Pancreas (tissue), 10 donors: ENCODE measurements at regions not wholly inside any gene's neighbourhood (a gene's known extent, or its start where the extent isn't known, plus 50 kb on each side); places are given as distances from the start of the nearest gene placed in this dataset.

Experiments used
- ATAC-seq, 4 donors: fragments of 200-7000 bp; cut with Tn5 transposase; one replicate each; pipeline versions ENCODE4 v1.8.0 to v1.9.1; 2020; ENCODE audit warnings: mild to moderate bottlenecking in 4 of 4, moderate library complexity in 4 of 4
- DNase-seq, 6 donors: peaks; one replicate each; pipeline ENCODE4 v3.0.0-alpha.2; 2020
- FAIRE-seq: peaks from 2 replicates; lab custom pipeline; 2012; peaks lifted over from hg19 to GRCh38; lab: Jason Lieb, UNC
- H3K27ac ChIP-seq, 4 donors: fragments of 200-600 bp; sonication (generic); 1 replicate in 3 of 4; 2 replicates in 1 of 4; pipeline versions ENCODE4 v1.5.0 to v1.8.0; 2020
- H3K27me3 ChIP-seq, 4 donors: fragments of 200-600 bp; one replicate each; pipeline ENCODE4 v1.8.0; 2021
- H3K36me3 ChIP-seq, 3 donors: fragments of 200-600 bp; sonication (generic) in 1 of 3; one replicate each; pipeline versions ENCODE4 v1.5.0 to v1.8.0; 2020 to 2021
- H3K4me1 ChIP-seq, 3 donors: fragments of 200-600 bp; one replicate each; pipeline ENCODE4 v1.8.0; 2021
- H3K4me3 ChIP-seq, 4 donors: fragments of 200-600 bp; sonication (generic) in 2 of 4; one replicate each; pipeline versions ENCODE4 v1.5.0 to v1.8.0; 2020 to 2021
- H3K9me3 ChIP-seq, 4 donors: fragments of 200-600 bp; one replicate each; pipeline ENCODE4 v1.8.0; 2021
- WGBS, 2 donors: extraction: QIAGEN DNeasy Blood & Tissue Kit; methylation state at CpG; one replicate each; pipeline ENCODE4 v1.1.7; 2013; 5-methylcytosine and 5-hydroxymethylcytosine counted together
- intact Hi-C, 3 donors: fragments of 100-400 bp; cut with DNase I; formaldehyde crosslinking; loops; one replicate each; pipeline versions ENCODE4 v1.11.1 to v1.14.2; 2022
- TF ChIP-seq, protein P1 (sequence below), 4 donors: fragments of 200-600 bp; sonication (generic) in 3 of 4; IDR thresholded peaks; one replicate each; pipeline versions ENCODE4 v1.5.0 to v1.8.0; 2021; ENCODE audit warnings: antibody characterized with exemption in 4 of 4
- donor health status: healthy with polysubstance abuse.
- donor health status: DM: no; HTN: no; CAD: no; lungs with moderate emphysema.
- donor health status: DM: no; HTN: no; CAD: no.
- donor health status: control.
- donor health status: control.
- donor health status: Bipolar disorder and iron deficiency.
- donor health status: DM: yes; HTN: yes; CAD: no.
- donor health status: DM: no; HTN: no; CAD: no.
- donor health status: DM: no; HTN: no; CAD: no.
- donor health status: DM: yes; HTN: yes; CAD: no.

DNA sequence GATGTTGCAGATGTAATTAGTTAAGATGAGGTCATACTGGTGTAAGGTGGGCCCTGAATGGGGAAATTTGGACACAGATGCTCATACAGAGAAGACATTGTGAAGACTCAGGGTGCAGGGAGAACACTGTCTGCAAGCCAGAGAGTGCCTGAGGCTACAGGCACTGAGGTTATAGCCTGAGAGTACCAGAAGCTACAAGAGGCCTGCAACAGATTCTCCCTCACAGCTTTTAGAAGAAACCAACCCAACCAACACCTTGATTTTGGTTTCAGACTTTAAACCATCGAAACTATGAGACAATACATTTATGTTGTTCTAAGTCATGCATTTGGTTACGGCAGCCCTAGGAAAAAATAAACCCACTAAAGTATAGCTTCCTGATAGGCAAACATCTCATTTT, 321.7 kb upstream of the USP25 start:
- no peak for ATAC-seq
- Histone ChIP-seq H3K36me3 (no peaks in the 10 kb centered on the region), H3K9me3 (no peaks in the 10 kb centered on the region), H3K27ac (no peak overlapping the region), H3K27me3 (no peaks in the 10 kb centered on the region), H3K4me3 (no peak overlapping the region), H3K4me1 (no peaks in the 10 kb centered on the region)
- no peak for FAIRE-seq
- DNase-seq = no peak
- TF ChIP-seq, protein P1, sequence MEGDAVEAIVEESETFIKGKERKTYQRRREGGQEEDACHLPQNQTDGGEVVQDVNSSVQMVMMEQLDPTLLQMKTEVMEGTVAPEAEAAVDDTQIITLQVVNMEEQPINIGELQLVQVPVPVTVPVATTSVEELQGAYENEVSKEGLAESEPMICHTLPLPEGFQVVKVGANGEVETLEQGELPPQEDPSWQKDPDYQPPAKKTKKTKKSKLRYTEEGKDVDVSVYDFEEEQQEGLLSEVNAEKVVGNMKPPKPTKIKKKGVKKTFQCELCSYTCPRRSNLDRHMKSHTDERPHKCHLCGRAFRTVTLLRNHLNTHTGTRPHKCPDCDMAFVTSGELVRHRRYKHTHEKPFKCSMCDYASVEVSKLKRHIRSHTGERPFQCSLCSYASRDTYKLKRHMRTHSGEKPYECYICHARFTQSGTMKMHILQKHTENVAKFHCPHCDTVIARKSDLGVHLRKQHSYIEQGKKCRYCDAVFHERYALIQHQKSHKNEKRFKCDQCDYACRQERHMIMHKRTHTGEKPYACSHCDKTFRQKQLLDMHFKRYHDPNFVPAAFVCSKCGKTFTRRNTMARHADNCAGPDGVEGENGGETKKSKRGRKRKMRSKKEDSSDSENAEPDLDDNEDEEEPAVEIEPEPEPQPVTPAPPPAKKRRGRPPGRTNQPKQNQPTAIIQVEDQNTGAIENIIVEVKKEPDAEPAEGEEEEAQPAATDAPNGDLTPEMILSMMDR (IDR thresholded peaks at IDR 0.05) = no peak
- intact Hi-C loops = no loop called here
- WGBS, 2 donors = 90 to 94% methylated on average over 2 of the region's 2 CpGs

DNA sequence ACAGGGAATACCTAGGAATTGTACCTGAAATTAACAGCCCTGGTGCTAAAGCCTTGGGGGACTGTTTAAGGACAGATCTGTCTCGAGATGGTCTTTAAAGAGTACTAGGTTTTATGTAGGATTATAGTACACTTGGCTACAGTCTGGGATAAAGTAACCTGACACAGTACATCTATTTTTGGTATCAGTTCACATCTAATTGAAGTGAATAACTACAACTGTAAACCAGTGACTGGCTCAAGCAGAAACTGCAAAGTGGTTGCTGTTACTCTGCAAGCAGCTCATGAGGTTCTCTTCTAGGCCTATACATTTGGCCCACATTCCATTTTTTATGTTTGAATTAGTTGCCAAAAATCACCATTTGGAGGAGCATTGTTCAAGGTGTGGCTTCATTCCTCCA, 320.8 kb upstream of the USP25 start:
- intact Hi-C loops = no loop called here
- no peaks in the 10 kb centered on the region for H3K36me3 ChIP-seq
- WGBS, 2 donors = 75 to 88% methylated on average over 1 of the region's 1 CpG
- DNase-seq = no peak
- TF ChIP-seq, protein P1 (IDR thresholded peaks at IDR 0.05) = no peak
- no peaks in the 10 kb centered on the region for H3K4me1 ChIP-seq
- H3K4me3 ChIP-seq = no peak overlapping the region
- no peak for FAIRE-seq
- no peak for ATAC-seq
- no peaks in the 10 kb centered on the region for H3K9me3 ChIP-seq
- no peak overlapping the region for H3K27ac ChIP-seq
- no peaks in the 10 kb centered on the region for H3K27me3 ChIP-seq

DNA sequence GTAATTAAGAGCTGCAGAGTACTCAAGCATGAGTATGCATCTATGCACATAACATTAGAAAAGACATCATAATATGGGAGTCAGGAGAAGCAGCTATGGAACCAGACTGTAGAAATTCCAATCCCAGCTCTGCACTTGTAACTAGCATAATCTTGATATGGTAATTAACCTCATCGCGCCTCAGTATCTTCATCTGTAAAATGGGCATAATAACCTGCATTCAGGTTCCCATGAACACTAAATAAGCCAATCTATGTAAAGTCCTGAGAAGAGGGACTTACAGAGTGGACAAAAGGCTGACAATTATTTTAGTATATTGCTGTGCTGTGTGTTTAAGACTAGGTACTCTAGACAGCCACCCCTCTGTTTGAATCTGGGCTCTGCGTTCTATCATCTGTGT, 318.9 kb upstream of the USP25 start:
- H3K27me3 ChIP-seq = no peaks in the 10 kb centered on the region
- TF ChIP-seq, protein P1 (IDR thresholded peaks at IDR 0.05) = no peak
- intact Hi-C loops = no loop called here
- FAIRE-seq (no peak), ATAC-seq (no peak), DNase-seq (no peak)
- H3K36me3 ChIP-seq = no peaks in the 10 kb centered on the region
- H3K4me1 ChIP-seq = no peaks in the 10 kb centered on the region
- H3K4me3 ChIP-seq = no peak overlapping the region
- no peak overlapping the region for H3K27ac ChIP-seq
- 94 to 98% methylated on average over 3 of the region's 3 CpGs for WGBS, 2 donors
- no peaks in the 10 kb centered on the region for H3K9me3 ChIP-seq

DNA sequence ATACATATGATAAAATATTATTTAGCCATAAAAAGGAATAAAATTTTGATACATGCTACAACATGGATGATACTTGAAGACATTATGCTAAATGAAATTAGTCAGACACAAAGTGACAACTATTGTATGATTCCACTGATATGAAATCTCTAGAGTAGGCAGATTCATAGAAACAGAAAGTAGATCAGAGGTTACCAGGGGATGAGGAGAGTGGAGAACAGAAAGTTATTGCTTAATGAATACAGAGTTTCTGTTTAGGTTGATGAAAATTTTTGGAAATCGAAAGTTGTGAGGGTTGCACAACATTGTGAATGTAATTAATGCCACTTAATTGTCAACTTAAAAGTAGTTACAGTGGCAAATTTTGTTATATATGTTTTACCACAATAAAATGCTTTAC, 315.7 kb upstream of the USP25 start:
- intact Hi-C loops = no loop called here
- DNase-seq (no peak), ATAC-seq (no peak), FAIRE-seq (no peak)
- Histone ChIP-seq H3K36me3 (no peaks in the 10 kb centered on the region), H3K9me3 (no peaks in the 10 kb centered on the region), H3K27me3 (no peaks in the 10 kb centered on the region), H3K4me1 (no peaks in the 10 kb centered on the region), H3K4me3 (no peak overlapping the region), H3K27ac (no peak overlapping the region)
- 61 to 74% methylated on average over 1 of the region's 1 CpG for WGBS, 2 donors
- TF ChIP-seq, protein P1 (IDR thresholded peaks at IDR 0.05) = no peak

DNA sequence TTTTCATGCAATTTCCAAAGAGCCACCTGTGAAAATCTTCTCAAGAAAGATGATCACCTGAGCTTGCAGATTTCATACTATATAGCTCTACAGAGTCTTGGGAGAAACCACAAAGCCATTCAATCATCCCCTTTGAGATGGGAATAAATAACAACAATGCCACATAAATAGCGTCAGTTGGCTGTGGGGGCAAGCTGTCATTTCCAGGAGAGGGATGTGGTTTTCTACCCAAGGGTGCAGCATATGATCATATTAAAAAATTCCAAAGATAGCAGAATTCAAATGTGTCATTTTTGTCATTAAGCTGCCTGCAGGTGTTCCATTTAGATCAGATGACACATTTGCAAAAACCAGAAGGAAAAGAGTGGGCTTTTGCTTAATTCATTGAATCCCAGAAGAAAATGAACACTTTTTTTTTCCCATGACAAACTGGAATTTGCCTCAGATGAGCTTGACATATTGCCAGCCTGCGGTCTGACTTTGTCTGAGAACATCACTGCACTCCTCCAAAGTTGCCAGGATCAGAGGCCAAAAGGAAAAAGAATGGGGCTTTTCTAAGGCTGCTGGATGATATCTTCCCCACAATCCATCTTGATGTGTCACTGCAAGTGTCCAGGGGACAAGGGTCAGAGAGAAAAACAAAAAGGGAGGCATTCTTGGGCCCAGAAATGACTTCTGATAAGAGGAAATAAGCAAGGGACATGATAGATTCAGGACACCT, 314.1 kb upstream of the USP25 start:
- WGBS, 2 donors = 73 to 81% methylated on average over 2 of the region's 2 CpGs
- no peak for ATAC-seq
- H3K36me3 ChIP-seq = no peaks in the 10 kb centered on the region
- no peak for FAIRE-seq
- H3K4me1 ChIP-seq = no peaks in the 10 kb centered on the region
- TF ChIP-seq, protein P1 (IDR thresholded peaks at IDR 0.05) = no peak
- H3K4me3 ChIP-seq = no peak overlapping the region
- no peak overlapping the region for H3K27ac ChIP-seq
- H3K9me3 ChIP-seq = no peaks in the 10 kb centered on the region
- intact Hi-C loops = no loop called here
- no peak for DNase-seq
- H3K27me3 ChIP-seq = no peaks in the 10 kb centered on the region
